ENCODE measurements at regions not wholly inside any gene's neighbourhood (a gene's known extent, or its start where the extent isn't known, plus 50 kb on each side); places are given as distances from the start of the nearest gene placed in this dataset.

DNA sequence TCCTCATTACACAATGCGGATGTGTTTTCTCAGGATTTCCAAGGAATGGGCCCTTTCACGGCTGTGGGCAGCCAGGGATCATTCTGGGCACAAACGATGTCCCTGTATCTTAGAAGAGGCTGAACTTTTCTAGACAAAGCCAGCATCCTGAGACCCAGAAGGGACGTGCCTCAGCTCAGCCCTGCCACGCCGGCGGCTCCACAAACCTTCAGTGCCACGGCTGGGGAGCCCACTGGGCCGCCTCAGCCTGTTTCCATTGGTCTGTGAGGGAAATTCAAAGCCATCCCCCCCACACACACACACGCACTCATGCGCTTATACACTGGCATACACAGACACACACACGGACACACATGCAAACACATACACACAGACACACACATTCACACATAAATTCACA, 344.9 kb upstream of the MKI67 start:
- DNase-seq = no peak

DNA sequence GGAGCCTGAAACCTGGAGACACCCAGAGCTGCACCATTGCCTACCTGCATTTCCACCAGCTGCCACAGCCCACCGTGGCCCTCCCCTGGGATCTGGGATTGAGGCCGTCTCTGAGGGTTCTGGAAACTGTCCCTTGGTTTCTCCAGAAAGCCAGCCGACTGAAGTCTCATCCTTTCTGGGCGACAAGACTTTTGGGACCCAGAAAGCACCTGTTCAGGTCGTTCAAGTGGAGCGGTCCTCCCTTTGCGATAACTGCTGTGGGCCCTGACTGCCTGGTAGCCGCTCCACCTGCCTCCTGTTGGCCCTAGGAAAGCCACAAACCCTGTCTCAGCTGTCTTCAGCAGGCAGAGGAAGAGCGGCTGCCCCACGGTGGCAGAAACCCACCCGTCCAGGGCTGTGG, 346.0 kb upstream of the MKI67 start:
- DNase-seq = no peak

DNA sequence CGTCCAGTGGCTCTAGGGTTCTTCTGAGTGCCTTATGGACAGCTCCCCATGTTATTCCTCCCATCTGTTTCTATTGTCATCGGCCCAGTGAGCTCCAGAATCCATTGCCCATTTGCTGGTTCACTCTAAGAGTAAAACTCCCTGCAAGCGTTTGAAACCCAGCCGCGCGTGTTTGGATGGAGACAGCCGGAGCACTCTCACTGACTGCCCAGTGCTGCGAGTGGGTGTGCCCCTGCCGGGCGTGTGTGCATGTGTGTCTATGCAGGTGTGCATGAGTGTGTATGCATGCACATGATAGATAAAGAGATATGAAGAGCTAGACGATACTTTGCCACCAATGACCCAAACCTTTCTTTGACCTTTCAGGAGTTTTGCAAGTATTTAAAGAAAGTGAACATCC, 347.2 kb upstream of the MKI67 start:
- DNase-seq = no peak

DNA sequence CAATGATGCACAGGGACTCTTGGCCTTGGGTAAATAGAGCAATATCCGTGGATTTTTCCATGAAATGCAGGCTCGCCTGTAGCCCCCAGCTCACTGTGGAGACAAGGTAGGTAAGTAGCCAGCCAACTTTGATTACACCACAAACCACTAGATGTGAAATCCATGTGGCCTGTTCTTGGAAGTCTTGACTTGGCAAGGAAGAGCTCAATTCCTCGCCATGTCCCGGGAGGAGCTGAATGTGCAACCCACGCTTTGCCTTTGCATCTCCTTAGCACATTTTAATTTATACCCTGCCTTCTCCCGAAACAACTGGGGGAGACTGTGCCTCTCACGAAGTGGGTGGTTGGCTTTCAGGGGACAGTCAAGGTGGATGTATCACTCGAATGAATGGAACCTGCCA, 347.7 kb upstream of the MKI67 start:
- no peak for DNase-seq

DNA sequence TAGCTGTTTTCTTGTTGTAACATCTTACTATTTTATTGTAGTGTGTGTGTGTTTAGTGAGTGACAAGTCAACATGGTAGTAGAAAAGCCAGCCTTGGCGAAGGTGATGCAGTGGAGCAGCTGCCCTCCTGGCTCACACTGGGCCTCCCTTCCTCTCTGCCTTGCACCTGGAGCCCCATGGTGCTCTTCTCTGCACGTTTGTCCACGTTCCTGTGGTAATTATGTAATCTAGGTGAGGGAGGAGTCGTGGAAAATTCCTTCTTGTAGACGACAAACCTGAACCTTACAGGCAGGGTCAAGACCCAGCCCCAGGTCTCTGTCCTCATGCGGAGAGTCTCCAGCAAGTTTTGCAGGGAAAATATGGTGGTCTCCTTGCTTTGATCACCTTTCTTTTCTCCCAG, 348.3 kb upstream of the MKI67 start:
- no peak for DNase-seq

DNA sequence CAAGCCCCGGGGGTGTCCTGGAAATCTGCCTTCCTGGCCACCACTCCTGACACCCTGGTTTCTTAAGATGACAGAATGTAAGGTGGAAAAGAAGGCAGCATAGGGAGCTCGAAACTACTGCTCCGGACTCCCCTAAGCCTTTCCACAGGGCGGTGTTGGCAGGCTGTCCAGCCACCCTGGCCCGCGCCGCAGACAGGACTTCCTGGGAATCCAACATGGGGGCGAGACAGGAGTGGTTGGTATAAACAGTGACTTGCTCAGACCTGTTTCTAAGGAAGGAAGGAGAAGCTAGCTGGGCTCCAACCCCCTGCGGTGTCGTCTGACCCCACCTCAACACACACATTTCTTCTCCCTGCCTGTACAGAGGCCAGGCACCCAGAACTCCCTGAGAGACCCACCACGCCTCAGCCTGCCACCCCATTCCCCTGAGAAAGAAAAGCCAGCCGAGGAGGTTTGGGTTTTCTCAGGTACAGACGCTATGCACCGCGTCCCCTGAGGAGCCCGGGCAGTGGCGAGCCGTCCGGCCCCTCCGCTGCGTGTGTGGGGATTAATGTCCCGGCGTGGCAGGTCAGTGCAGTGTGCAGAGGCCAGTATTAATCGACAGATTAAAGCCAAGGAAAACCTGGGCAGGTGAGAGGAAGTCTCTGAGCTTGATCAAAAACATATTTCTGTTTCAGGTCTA, 349.6 kb upstream of the MKI67 start:
- no peak for DNase-seq

DNA sequence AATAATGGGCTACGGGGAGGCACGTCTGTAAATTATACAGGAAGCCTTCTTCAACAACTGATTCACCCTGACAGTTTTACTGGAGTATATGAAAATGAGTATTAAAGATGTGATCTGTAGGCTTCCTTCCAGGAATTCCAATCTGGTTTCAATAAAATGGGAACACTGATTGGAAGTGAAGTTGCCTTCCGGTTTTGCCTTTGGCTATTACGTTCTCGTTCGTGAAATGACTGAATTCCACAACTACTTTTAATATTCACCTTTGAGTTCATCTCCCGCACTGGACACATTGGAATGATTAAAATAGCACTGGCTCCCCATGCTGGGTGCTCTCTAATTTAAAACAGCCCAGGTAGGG, 350.1 kb upstream of the MKI67 start:
- DNase-seq = no peak

DNA sequence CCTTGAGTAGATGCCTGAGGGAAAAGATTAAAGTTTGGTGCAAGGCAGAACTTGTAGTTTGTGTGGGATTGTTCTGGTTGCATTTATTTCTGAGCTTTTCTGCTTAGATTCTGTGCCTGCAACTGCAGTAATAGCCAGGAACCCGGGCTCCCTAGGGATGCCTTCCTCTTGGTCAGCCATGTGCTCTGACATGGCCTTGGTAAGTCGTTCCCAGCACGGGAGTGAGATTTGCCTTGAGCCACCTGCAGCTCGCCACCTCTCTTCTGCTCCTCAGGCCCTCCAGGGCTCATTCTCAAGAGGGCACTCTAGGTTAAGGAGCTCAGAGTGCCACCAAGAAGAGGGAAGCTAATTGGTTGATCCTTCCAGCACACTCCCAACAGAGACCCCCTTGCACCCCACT, 350.6 kb upstream of the MKI67 start:
- DNase-seq = no peak

DNA sequence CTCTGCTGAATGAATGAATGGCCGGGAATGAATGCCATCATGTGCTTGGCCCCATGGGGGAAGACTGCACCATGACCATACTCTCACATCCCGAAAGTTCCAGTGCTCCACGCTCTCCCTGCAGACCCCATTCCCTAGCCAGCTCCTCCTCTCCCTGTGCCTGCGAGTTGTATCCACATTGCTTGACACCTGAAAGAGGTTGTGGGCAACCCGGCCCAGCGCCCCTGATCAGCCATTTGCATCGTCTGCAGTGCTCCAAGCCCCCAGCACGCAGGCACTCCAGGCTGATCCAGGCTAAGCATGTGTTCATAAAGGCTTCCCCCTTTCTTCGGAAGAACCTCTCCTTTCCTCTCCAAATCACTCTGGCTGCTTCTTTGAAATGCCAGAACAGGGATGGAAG, 354.4 kb upstream of the MKI67 start:
- no peak for DNase-seq

DNA sequence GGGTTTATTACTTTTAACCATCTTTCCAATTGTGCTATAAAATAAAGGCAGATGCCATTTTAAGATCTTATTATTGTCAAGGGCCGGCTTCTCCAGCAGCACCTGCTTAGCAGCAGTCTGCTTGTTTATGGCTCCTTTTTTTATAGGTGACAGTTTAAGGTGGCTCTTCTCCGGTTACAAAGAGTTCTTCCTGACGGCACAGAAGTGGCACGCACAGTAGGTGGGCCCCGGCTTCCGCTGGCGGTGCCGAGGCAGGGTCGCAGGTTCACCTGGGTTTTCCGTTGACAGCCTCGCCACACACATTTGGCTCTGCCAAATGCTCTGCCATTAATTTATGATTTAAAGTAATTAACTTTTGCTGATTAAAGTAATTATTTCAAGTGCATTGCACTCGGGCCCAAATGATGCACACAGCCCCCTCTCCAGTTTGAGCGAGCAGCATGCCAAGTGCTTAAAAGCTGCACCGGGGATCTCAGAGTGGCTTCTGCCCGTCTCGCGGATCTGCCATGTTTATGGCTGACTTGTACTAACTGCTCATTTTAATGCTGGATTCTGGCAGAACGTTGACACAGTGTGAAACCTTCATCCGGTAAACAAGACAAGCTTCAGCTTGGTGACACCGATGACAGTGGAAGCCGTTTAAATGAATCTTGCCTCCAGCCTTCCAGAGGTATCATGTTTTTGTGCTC, 355.1 kb upstream of the MKI67 start:
- DNase-seq = no peak

DNA sequence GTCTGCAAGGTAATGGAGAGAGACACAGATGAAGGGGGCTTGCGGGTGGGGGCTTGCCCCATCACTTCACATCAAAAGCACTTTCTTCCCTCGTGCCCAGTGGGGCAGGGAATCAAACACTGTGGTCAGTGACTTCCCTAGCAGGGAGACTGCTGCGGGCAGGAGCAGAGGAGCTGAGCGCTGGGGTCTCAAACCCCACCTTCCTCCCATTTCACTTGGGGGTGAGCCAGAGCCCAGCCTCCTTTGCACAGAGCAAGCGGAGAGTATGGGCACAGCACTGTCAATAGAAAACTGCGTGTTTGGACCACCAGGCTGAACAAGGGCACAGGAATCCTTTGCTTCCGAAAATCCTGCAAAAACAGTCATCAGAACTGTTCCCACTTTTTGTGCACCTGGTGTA, 355.8 kb upstream of the MKI67 start:
- no peak for DNase-seq

DNA sequence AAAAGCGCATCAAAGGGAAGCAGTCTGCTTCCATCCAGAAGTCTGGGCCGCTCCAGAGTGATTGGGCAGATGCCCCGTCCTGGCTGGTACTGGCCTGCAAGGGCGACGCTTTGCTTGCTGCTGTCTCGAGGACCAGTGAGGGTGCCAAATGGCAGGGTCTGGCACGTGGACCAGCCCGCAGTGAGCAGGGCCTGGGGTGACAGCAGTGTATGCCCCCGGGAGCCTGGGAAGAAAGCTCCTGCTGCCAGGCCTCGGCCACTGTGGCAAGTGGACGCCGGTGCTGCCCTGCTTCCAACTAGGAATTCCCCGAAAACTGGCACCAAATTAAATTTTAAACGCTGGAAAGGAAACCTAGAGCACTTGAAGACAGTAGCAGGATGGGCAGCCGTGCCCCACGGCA, 357.0 kb upstream of the MKI67 start:
- DNase-seq = no peak

DNA sequence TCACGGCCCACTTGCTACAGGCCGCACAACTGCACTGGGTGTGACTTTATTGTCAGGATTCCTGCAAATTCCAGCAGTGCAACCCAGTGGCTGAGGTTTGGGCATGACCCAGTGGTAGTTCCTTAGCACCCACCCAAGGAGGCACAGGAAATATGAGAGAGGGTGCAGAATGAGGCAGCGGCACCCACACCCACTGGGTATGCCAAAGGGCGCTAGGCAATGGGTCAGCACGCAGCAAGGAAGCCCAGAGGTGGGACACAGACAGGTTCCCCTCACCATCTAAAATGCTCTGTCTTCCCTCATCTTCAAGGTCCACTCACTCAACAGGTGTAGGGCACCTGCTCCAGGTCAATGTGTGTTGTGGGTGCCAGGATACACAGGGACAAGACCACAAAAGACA, 357.8 kb upstream of the MKI67 start:
- no peak for DNase-seq

DNA sequence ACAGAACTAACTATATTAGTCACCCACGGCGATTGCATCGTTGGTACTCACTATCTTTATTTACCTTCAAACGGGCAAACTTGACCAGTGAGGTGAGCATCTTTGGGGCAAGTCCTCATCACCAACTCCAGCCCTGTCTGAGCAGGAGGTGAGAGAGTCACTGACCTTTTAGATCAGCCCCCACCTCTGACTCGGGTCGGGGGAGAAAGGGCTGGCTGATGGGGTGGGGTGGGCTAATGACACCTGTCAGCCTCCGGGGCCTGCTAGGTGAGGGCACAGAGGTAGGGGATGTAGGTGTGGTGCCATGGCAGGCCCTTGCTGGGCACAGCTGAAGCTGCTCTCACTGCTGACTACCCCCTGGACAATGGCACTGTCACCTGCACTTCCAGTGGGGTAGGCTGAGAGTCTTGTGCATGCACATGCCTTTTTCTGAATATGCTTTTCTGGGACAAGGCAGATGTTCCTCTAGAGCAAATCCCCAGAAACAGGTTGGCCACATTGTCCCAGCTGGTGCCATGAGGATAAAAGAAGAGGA, 359.5 kb upstream of the MKI67 start:
- DNase-seq = no peak

DNA sequence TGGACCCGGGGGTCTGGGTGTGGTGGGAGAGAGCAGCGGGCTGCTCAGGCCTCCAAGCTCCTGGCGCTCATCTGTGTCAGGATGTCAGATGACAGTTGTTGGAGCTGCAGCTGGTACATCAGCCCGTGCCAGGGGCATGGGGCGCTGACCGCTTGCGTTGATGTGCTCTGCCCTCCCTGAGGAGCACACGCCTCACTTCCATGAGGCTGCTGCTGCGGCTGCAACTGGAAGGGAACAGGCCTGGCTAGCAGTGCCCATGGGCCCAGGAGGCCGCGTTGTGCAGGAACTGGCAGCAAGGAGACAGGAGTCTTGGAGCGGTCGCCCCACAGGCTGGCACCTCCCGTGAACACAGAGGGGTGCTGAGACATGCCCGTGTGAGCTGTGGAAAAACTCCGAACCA, 361.3 kb upstream of the MKI67 start:
- no peak for DNase-seq

DNA sequence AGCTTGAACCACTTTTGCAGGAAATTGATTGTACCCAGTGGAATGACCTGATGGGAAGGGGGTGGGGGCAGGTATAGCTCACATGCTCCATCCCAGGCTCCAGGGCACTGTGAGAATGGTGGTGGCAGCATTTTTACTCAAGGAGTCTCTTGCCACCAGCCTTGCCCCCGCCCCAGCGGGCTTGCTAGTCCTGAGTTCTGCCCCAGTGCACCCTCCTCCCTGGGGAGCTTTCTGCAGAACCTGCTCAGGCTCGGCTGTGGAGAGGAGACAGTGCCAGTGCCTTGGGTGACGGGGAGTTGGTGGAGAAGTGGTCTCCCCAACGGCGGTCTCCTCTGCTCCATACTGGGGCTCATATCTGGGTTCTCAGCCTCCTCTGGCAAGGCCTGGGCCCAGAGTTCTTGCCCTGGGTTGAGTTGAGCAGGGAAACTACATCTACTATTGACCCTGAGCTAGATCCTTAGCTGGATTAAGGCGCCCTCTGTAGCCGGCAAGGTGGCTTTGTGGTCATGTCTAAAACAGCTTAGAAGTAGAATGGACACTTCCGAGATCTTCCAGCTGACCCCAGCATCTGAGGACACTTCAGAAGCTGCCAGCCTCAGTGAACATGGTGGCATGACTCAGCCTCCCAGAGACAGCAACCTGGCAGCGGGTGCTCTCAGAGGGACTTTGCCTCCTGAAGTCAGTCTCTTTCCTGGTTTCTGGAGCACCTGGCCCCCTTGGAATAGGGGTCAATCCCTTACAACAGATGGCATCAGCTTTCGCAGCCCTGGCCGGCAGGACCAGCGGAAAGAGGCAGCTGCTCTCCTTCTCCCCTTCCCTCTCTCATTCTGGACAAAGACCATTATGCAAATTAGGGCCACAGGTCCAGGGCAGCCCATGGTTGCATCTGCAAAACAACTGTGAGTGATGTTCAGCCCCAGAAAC, 363.4 kb upstream of the MKI67 start:
- no peak for DNase-seq

DNA sequence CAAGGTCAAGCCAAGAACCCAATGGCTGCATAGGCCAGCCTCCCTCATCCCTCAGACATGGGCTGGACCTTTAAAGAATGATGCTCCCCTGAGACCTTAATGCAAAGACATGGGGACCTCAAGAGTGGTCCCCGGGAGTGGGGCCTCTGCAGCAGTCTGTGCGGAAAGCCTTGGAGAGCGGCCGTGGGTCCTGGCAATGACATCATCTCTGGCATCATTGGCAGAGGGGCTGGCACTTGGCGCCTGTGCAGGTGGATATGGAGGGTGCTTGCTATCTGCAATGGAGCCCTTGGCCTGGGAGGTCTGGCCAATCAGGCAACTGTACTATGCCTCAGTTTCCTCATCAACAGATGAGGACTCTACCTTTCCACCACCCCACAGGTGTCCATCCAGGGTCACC, 365.5 kb upstream of the MKI67 start:
- no peak for DNase-seq

DNA sequence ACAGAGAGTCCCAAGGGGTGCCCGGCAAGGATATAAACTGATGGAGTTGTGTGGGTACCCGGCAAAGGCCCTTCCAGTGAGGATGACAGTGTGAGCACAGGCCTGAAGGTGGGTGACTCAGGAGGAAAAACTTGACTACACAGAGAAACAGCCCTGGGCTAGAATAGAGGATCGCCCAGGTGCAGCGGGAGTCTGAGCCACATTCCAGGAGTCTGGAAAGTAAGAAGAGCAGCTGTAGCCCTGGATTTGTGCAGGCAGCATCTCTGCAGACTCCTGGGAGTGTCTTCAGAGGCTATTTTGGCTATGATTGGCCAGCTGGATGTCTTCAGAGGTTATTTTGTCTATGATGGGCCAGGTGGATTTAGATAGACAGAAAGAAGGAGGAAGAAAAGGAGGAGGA, 367.6 kb upstream of the MKI67 start:
- DNase-seq = no peak

DNA sequence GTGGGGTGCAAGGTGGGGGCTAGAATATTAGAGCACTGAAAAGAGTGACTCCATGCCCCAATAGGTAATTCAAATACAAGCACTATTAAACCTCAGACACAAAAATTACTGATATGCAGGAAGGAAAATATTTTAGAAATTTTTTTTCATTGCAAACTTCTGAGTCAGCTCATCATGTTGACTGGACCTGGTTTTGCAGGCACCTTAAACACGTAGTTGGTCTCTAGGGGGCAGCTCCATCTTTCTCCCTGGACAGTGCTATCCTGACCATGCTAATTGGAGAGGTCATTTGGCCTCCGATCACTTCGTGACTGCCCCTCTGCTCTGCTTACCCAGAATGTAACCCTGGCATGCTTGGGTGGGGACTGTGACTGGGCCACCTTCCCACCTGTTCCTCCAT, 368.4 kb upstream of the MKI67 start:
- DNase-seq = no peak

DNA sequence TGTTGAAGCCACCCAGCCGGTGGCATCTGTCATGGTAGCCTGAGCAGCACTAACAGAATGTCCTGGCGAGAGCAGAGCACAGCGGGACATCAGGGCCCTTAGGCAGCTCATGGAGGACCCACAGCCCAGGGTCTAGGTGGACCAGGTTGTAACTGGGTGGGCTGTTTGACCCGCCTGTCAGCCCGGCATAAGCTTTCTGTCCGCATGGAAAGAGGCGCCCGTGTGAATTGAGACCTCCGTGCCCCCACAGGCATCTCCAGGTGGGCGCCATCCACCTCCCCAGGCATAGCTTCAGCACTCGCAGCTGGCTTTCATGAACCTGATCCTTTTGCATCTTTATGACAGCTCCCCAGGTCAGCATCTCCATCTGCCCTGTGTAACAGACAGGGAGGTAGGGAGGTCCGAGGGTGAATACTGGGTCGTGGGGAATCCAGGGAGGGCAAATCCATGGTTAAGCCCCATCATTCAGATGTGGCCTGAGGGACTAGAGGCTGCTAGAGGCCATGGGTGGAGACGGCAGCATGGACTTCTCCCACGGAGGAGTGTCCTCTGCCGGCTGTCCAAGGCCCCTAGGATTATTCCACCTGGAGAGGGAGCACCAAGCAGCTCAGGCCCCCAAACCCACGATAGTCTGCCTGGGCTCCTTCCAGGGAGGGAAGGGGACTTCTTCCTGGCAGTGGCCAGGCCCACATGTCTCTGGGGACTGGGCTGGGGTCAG, 371.6 kb upstream of the MKI67 start:
- no peak for DNase-seq

DNA sequence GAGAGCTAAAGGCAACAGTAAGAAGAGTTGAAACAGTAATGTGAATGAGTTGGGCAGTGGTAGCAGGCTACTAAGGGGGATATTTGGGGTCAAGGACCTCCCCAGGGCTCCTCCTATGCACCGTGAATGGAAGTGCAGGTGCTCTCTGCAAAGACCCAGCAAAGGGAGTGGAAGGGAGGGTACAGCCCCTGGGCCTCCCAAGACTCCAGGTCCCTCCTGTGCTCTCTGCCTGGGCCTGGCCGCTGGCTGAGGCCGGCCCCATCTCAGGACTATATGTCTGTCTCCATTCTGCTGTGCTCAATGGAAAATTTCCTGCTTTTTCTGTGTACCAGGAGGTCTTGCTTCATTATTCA, 372.1 kb upstream of the MKI67 start:
- no peak for DNase-seq

DNA sequence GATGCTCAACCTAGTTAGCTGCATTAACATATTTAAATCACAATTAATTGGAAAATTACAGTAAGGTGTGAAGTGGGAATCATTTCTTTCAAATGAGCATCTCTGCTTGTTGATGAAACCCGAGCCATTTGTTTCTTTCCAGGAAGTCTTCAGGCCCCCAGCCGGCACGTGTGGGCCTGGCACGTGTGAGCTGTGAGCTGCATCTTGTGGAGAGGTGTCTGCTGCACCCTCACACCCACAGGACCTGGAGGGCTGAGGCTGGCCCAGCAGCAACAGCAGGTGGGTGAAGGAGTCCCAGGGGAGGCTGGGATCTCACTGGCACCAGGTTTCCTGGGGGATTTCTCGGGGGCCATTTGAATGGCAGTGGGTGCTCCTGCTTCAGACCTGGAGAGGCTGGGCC, 372.5 kb upstream of the MKI67 start:
- DNase-seq = no peak

DNA sequence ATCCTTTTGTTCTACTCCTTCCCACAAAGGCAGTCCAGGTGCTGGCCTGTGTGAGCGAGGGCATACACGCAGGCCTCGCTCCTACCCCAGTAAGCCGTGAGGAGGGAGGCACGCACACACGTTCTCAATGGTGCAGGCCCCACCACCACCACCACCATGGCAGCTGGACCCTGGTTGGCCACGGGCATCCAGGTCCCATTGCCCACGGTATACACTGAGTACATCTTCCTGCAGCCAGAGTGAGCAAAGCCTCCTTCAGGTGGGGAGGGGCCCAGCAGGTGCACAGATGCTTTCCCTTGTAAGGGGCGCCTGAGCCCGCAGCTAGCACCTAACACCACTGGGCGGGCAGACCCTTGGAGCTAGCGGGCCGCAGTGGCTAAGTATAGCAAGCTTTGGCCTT, 373.3 kb upstream of the MKI67 start:
- no peak for DNase-seq
